GM12891 (cell line): ENCODE measurements at regions not wholly inside any gene's neighbourhood (a gene's known extent, or its start where the extent isn't known, plus 50 kb on each side); places are given as distances from the start of the nearest gene placed in this dataset.

Experiments
- POLR2A ChIP-seq: IDR thresholded peaks from 2 replicates; pipeline ENCODE4 v1.6.1; 2011; ENCODE audit warnings: low read depth, low read length, control low read depth
- POLR2AphosphoS5 ChIP-seq: IDR thresholded peaks from 2 replicates; pipeline ENCODE4 v1.6.1; 2011; ENCODE audit warnings: low read depth, low read length, control low read depth
- POU2F2 ChIP-seq: IDR thresholded peaks from 2 replicates; pipeline ENCODE4 v1.6.1; 2011; ENCODE audit warnings: low read depth, mild to moderate bottlenecking, control low read depth, low read length, moderate library complexity
- TAF1 ChIP-seq: IDR thresholded peaks from 2 replicates; pipeline ENCODE4 v1.6.1; 2011; ENCODE audit warnings: low read depth, low read length, control low read depth

GRCh38 chr3:153343988-153344782 is 182.2 kb downstream of the RAP2B start:
- TF ChIP-seq POLR2AphosphoS5 (no peak), POLR2A (no peak), POU2F2 (no peak), TAF1 (no peak)
